ENCODE measurements at regions not wholly inside any gene's neighbourhood (a gene's known extent, or its start where the extent isn't known, plus 50 kb on each side); places are given as distances from the start of the nearest gene placed in this dataset.

DNA sequence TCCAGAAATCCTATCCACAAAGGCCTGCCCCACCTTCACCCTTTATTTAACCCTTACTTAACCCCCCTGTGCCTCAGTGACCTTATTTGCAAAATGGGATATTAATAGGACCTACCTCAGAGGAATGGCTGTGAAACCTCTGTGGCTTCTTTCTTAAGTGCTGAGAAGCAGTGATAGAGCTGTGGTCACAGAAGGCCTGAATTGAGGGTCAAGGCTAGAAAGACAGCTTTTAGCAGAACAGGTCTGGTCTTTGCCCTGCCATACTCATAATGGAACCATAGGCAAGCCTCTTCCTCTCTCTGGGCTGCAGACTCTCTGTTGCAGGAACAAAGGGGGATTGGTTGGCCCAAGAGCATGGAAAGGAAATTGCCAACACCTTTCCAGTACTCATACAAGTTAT is 63.5 kb upstream of the MAMLD1 start:
- TF ChIP-seq, protein P1, sequence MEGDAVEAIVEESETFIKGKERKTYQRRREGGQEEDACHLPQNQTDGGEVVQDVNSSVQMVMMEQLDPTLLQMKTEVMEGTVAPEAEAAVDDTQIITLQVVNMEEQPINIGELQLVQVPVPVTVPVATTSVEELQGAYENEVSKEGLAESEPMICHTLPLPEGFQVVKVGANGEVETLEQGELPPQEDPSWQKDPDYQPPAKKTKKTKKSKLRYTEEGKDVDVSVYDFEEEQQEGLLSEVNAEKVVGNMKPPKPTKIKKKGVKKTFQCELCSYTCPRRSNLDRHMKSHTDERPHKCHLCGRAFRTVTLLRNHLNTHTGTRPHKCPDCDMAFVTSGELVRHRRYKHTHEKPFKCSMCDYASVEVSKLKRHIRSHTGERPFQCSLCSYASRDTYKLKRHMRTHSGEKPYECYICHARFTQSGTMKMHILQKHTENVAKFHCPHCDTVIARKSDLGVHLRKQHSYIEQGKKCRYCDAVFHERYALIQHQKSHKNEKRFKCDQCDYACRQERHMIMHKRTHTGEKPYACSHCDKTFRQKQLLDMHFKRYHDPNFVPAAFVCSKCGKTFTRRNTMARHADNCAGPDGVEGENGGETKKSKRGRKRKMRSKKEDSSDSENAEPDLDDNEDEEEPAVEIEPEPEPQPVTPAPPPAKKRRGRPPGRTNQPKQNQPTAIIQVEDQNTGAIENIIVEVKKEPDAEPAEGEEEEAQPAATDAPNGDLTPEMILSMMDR (IDR thresholded peaks at IDR 0.05; ENCODE audit: insufficient read depth, low read length): no peak
- TF ChIP-seq, protein P2, sequence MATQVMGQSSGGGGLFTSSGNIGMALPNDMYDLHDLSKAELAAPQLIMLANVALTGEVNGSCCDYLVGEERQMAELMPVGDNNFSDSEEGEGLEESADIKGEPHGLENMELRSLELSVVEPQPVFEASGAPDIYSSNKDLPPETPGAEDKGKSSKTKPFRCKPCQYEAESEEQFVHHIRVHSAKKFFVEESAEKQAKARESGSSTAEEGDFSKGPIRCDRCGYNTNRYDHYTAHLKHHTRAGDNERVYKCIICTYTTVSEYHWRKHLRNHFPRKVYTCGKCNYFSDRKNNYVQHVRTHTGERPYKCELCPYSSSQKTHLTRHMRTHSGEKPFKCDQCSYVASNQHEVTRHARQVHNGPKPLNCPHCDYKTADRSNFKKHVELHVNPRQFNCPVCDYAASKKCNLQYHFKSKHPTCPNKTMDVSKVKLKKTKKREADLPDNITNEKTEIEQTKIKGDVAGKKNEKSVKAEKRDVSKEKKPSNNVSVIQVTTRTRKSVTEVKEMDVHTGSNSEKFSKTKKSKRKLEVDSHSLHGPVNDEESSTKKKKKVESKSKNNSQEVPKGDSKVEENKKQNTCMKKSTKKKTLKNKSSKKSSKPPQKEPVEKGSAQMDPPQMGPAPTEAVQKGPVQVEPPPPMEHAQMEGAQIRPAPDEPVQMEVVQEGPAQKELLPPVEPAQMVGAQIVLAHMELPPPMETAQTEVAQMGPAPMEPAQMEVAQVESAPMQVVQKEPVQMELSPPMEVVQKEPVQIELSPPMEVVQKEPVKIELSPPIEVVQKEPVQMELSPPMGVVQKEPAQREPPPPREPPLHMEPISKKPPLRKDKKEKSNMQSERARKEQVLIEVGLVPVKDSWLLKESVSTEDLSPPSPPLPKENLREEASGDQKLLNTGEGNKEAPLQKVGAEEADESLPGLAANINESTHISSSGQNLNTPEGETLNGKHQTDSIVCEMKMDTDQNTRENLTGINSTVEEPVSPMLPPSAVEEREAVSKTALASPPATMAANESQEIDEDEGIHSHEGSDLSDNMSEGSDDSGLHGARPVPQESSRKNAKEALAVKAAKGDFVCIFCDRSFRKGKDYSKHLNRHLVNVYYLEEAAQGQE (IDR thresholded peaks at IDR 0.05; ENCODE audit: insufficient replicate concordance, low read depth): no peak
- TF ChIP-seq POLR2AphosphoS5 (IDR thresholded peaks at IDR 0.05; ENCODE audit: low read depth) (no peak), GABPA (IDR thresholded peaks at IDR 0.05; ENCODE audit: low read depth) (no peak)
